K562 (cell line): ENCODE measurements at regions not wholly inside any gene's neighbourhood (a gene's known extent, or its start where the extent isn't known, plus 50 kb on each side); places are given as distances from the start of the nearest gene placed in this dataset.

Experiments
- ATAC-seq: fragments of 200-7000 bp; cut with Tn5 transposase; 3 replicates; pipeline ENCODE4 v1.9.1; 2020; ENCODE audit warnings: moderate library complexity
- BruUV-seq: library from RNA; stranded (reverse); fragments of 400-500 nt; replicated peaks from 2 replicates; lab custom pipeline; 2021; lab: Mats Ljungman, UMichigan
- CTCF ChIA-PET: fragments of 300-600 bp; formaldehyde crosslinking; extraction: SDS; loops from one replicate; lab custom pipeline; 2021; ENCODE audit warnings: low intra/inter-chr PET ratio; lab: Yijun Ruan, JAX
- POLR2A ChIA-PET: fragments of 300-600, 350-650 bp; sonication (Branson Sonifier 250); formaldehyde crosslinking; extraction: SDS; loops from one replicate; lab custom pipeline; 2021; ENCODE audit warnings: antibody characterized with exemption, inconsistent platforms; lab: Yijun Ruan, JAX
- DNase-seq, 4 experiments: peaks; one replicate each; pipeline versions ENCODE4 v3.0.0 to v3.0.0-alpha.2; 2011 to 2018; ENCODE audit warnings: low spot score in 3 of 4, mixed read lengths in 3 of 4; ENCODE audit errors: extremely low read depth in 1 of 4
- FAIRE-seq: peaks from 2 replicates; lab custom pipeline; 2011; peaks lifted over from hg19 to GRCh38; lab: Jason Lieb, UNC
- H2AFZ ChIP-seq: 2 replicates; pipeline ENCODE4 v1.6.0; 2011; ENCODE audit warnings: low read depth, low read length, control low read depth, inconsistent platforms
- H3K27ac ChIP-seq: fragments of 200-600 bp; 3 replicates; pipeline ENCODE4 v1.8.0; 2011; ENCODE audit warnings: low read depth, mild to moderate bottlenecking, control low read depth, inconsistent platforms, low read length, moderate library complexity, mixed read lengths; ENCODE audit errors: extremely low read depth
- H3K27me3 ChIP-seq, 2 experiments: fragments of 300-600 bp in 1 of 2; 2 replicates in 1 of 2; 3 replicates in 1 of 2; pipeline versions ENCODE4 v1.6.0 to v1.8.0; 2011; ENCODE audit warnings: inconsistent platforms in 2 of 2, low read length in 2 of 2, mild to moderate bottlenecking in 1 of 2, mixed read lengths in 1 of 2, moderate library complexity in 1 of 2; ENCODE audit not compliant: control insufficient read depth in 2 of 2, insufficient read depth in 2 of 2
- H3K36me3 ChIP-seq: fragments of 300-600 bp; 3 replicates; pipeline ENCODE4 v1.8.0; 2011; ENCODE audit warnings: mild to moderate bottlenecking, low read length, inconsistent platforms; ENCODE audit not compliant: control insufficient read depth, insufficient read depth
- H3K4me1 ChIP-seq, 2 experiments: fragments of 200-600 bp in 1 of 2; replicated peaks in 1 of 2; 2 replicates in 1 of 2; 3 replicates in 1 of 2; pipeline versions ENCODE4 v1.5.1 to v1.8.0; 2011; ENCODE audit warnings: inconsistent platforms in 2 of 2, low read length in 2 of 2, mild to moderate bottlenecking in 1 of 2, mixed read lengths in 1 of 2, moderate library complexity in 1 of 2; ENCODE audit not compliant: control insufficient read depth in 2 of 2, insufficient read depth in 2 of 2
- H3K4me2 ChIP-seq: 2 replicates; pipeline ENCODE4 v1.6.1; 2011; ENCODE audit warnings: low read length, control low read depth, inconsistent platforms, mixed read lengths; ENCODE audit not compliant: insufficient read depth
- H3K4me3 ChIP-seq: fragments of 200-600 bp; sonication (generic), shearing (Covaris generic); 2 replicates; pipeline ENCODE4 v1.5.1; 2016; ENCODE audit warnings: control low read depth, inconsistent platforms
- H3K79me2 ChIP-seq: fragments of 200-600 bp; 3 replicates; pipeline ENCODE4 v1.8.0; 2011; ENCODE audit warnings: low read length, inconsistent platforms; ENCODE audit not compliant: control insufficient read depth, insufficient read depth
- H3K9ac ChIP-seq, 2 experiments: 2 replicates each; pipeline versions ENCODE4 v1.6.0 to v1.6.1; 2011; ENCODE audit warnings: low read depth in 2 of 2, low read length in 2 of 2, control low read depth in 1 of 2, inconsistent platforms in 1 of 2, mild to moderate bottlenecking in 1 of 2, mixed read lengths in 1 of 2; ENCODE audit not compliant: insufficient read depth in 1 of 2
- H3K9me1 ChIP-seq: one replicate; pipeline ENCODE4 v1.6.0; 2011; ENCODE audit warnings: inconsistent platforms, mild to moderate bottlenecking, low read length, moderate library complexity; ENCODE audit not compliant: control insufficient read depth, insufficient read depth
- H3K9me3 ChIP-seq: replicated peaks from 2 replicates; pipeline ENCODE4 v1.5.1; 2011; ENCODE audit warnings: low read depth, low read length, inconsistent platforms; ENCODE audit not compliant: control insufficient read depth, insufficient read depth
- H4K20me1 ChIP-seq: replicated peaks from 2 replicates; pipeline ENCODE4 v1.6.1; 2011; ENCODE audit warnings: low read length, inconsistent platforms, mixed read lengths; ENCODE audit not compliant: control insufficient read depth, insufficient read depth
- C11orf30 ChIP-seq: fragments of 450-650 bp; IDR thresholded peaks from 2 replicates; pipeline ENCODE4 v1.6.1; 2016; ENCODE audit warnings: low read depth, mild to moderate bottlenecking
- CBX8 ChIP-seq: fragments of 200-600 bp; sonication (generic); IDR thresholded peaks from 2 replicates; pipeline ENCODE4 v1.6.1; 2012; ENCODE audit warnings: borderline replicate concordance, mixed run types, low read depth, mild to moderate bottlenecking, moderate library complexity, mixed read lengths, low read length, control low read depth, inconsistent platforms; ENCODE audit not compliant: poor library complexity, severe bottlenecking; ENCODE audit errors: extremely low read depth
- FOSL1 ChIP-seq: fragments of 200-800 bp; sonication (Bioruptor generic); conservative IDR thresholded peaks from 2 replicates; pipeline ENCODE4 v1.6.1; 2016; ENCODE audit warnings: missing genetic modification characterization, missing compliant biosample characterization
- MAFG ChIP-seq: fragments of 450-650 bp; conservative IDR thresholded peaks from 2 replicates; pipeline ENCODE4 v1.6.1; 2016; ENCODE audit warnings: missing genetic modification characterization, missing compliant biosample characterization
- PCBP1 ChIP-seq: fragments of 200-400 bp; formaldehyde crosslinking; IDR thresholded peaks from 2 replicates; pipeline ENCODE4 v1.6.1; 2018; ENCODE audit warnings: mild to moderate bottlenecking, low read depth, low read length; ENCODE audit not compliant: poor library complexity, severe bottlenecking
- SETDB1 ChIP-seq: IDR thresholded peaks from one replicate; pipeline ENCODE4 v1.6.1; 2012; ENCODE audit warnings: low read length, control low read depth, inconsistent platforms
- U2AF2 ChIP-seq: fragments of 200-400 bp; formaldehyde crosslinking; optimal IDR thresholded peaks from 2 replicates; pipeline ENCODE3; 2017; ENCODE audit warnings: low read depth, mild to moderate bottlenecking, low read length
- ZNF316 ChIP-seq: fragments of 450-650 bp; IDR thresholded peaks from 2 replicates; pipeline ENCODE4 v1.6.1; 2016
- WGBS: fragments of 100-300 bp; shearing (Covaris generic); methylation state at CpG from one replicate; pipeline ENCODE4 v1.1.6; 2016; ENCODE audit warnings: low coverage, mixed read lengths; ENCODE audit not compliant: insufficient coverage; ENCODE audit errors: missing lambda C conversion rate; 5-methylcytosine and 5-hydroxymethylcytosine counted together
- in situ Hi-C: fragments of 300-500 bp; cut with MboI; formaldehyde crosslinking; loops from 4 replicates; pipeline ENCODE4 v1.15.0; 2018; ENCODE audit warnings: inconsistent platforms, mixed read lengths
- intact Hi-C: fragments of 100-400 bp; cut with micrococcal nuclease; formaldehyde crosslinking; loops from 2 replicates; pipeline ENCODE4 v1.14.2; 2022
- TF ChIP-seq, protein P1 (sequence below): fragments of 250-450 bp; sonication (Bioruptor Pico); IDR thresholded peaks from 2 replicates; pipeline ENCODE4 v1.8.0; 2021; ENCODE audit warnings: moderate library complexity, mild to moderate bottlenecking, inconsistent platforms

DNA sequence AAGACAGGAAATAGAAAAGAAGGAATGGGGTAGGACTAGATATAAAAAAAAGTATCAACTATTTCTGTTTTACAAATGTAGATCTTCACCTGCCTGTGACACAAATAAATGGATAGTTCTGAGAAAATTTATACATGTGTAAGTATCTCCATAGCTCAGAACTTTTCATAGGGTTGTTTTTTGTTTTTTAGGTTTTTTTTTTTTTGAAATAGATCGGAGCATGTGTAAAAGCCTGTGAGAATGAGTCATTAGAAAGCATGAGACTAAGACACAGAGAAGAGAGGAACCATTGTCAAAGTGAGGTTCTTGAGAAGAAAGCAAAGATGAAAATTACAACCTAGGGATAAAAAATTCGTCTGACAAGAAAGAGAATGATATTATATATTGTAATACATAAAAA lies 481.6 kb downstream of the PABPC4L start:
- Histone ChIP-seq H3K4me1 (no peaks in the 10 kb centered on the region), H3K4me2 (no peak overlapping the region), H3K4me3 (no peak overlapping the region), H3K36me3 (no peaks in the 10 kb centered on the region), H3K9ac (no peak overlapping the region), H3K27me3 (no peaks in the 10 kb centered on the region), H3K79me2 (no peaks in the 10 kb centered on the region), H4K20me1 (no peaks in the 10 kb centered on the region), H3K27ac (no peak overlapping the region), H2AFZ (no peak overlapping the region), H3K9me1 (no peaks in the 10 kb centered on the region), H3K9me3 (no peaks in the 10 kb centered on the region; the same call in 1 of the 2 replicates)
- intact Hi-C loops = no loop called here
- no TSS peak for BruUV-seq
- 5% methylated on average over 2 of the region's 2 CpGs for WGBS
- FAIRE-seq (no peak), ATAC-seq (no peak), DNase-seq (no peak)
- in situ Hi-C loops = no loop called here
- CTCF ChIA-PET = no interaction called here
- TF ChIP-seq PCBP1 (no peak), FOSL1 (tag) (peak; percentile 56), CBX8 (no peak)
- TF ChIP-seq, protein P1, sequence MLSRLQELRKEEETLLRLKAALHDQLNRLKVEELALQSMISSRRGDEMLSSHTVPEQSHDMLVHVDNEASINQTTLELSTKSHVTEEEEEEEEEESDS (CRISPR knock-in tag) = no peak
- POLR2A ChIA-PET = no interaction called here

- ChIA-PET CTCF (no interaction called here), POLR2A (no interaction called here)
- in situ Hi-C loops = no loop called here
- Histone ChIP-seq H3K9me1 (no peaks in the 10 kb centered on the region), H3K9ac (no peak overlapping the region), H2AFZ (no peak overlapping the region), H3K27ac (no peak overlapping the region), H3K4me1 (no peaks in the 10 kb centered on the region), H4K20me1 (no peaks in the 10 kb centered on the region), H3K36me3 (no peaks in the 10 kb centered on the region), H3K4me2 (no peak overlapping the region), H3K27me3 (no peaks in the 10 kb centered on the region), H3K9me3 (no peaks in the 10 kb centered on the region; the same call in 1 of the 2 replicates), H3K79me2 (no peaks in the 10 kb centered on the region), H3K4me3 (no peak overlapping the region)
- DNase-seq = no peak
- ATAC-seq = no peak
- TF ChIP-seq ZNF316 (peak; percentile 60), C11orf30 (peak; percentile 51), SETDB1 (no peak), MAFG (tag) (peak; percentile 26; the same call in 1 of the 2 replicates), U2AF2 (no peak)
- intact Hi-C loops = no loop called here
- BruUV-seq = no TSS peak
- FAIRE-seq = no peak
Measured at GRCh38 chr4:133719098-133719497, 482.5 kb downstream of the PABPC4L start.
